HK-2 (cell line): ENCODE measurements at regions not wholly inside any gene's neighbourhood (a gene's known extent, or its start where the extent isn't known, plus 50 kb on each side); places are given as distances from the start of the nearest gene placed in this dataset.
"Not testable (repeated sequence)": the region's sequence is repeated elsewhere in the genome, so short reads cannot be mapped to it uniquely, and the experiment has no call there.

Experiments used
- DNase-seq: peaks from one replicate; pipeline ENCODE4 v3.0.0-alpha.2; 2018; ENCODE audit not compliant: unreplicated experiment

- no peak for DNase-seq
Observed at GRCh38 chr7:96561892-96562291, 147.8 kb downstream of the SEM1 start.

- no peak for DNase-seq
Observed at GRCh38 chr7:96558530-96558929, 151.1 kb downstream of the SEM1 start.

- no peak for DNase-seq
Observed at GRCh38 chr7:96558093-96558492, 151.6 kb downstream of the SEM1 start.

GRCh38 chr7:96557598-96557997 lies 152.0 kb downstream of the SEM1 start:
- not testable (repeated sequence) for DNase-seq

- DNase-seq: no peak
Observed at GRCh38 chr7:96548664-96549063, 161.0 kb downstream of the SEM1 start.

- DNase-seq: no peak
Observed at GRCh38 chr7:96547371-96547811, 162.3 kb downstream of the SEM1 start.

GRCh38 chr7:96546426-96546825 lies 163.2 kb downstream of the SEM1 start:
- no peak for DNase-seq

- no peak for DNase-seq
Observed at GRCh38 chr7:96539471-96539870, 170.2 kb downstream of the SEM1 start.

- DNase-seq: no peak
Observed at GRCh38 chr7:96538632-96539031, 171.0 kb downstream of the SEM1 start.

GRCh38 chr7:96534221-96534620 lies 175.4 kb downstream of the SEM1 start:
- DNase-seq: no peak

- DNase-seq: no peak
Observed at GRCh38 chr7:96532428-96532935, 177.2 kb downstream of the SEM1 start.

GRCh38 chr7:96531331-96531730 lies 178.3 kb downstream of the SEM1 start:
- no peak for DNase-seq

GRCh38 chr7:96530786-96531185 lies 178.9 kb downstream of the SEM1 start:
- no peak for DNase-seq

GRCh38 chr7:96527133-96527827 lies 182.4 kb downstream of the SEM1 start:
- DNase-seq: no peak

- DNase-seq: no peak
Observed at GRCh38 chr7:96526496-96526895, 183.2 kb downstream of the SEM1 start.

- no peak for DNase-seq
Observed at GRCh38 chr7:96521068-96521894, 188.4 kb downstream of the SEM1 start.

- no peak for DNase-seq
Observed at GRCh38 chr7:96508371-96508770, 186.5 kb upstream of the SLC25A13 start.

- no peak for DNase-seq
Observed at GRCh38 chr7:96503597-96503996, 181.7 kb upstream of the SLC25A13 start.

- no peak for DNase-seq
Observed at GRCh38 chr7:96501318-96501717, 179.4 kb upstream of the SLC25A13 start.

GRCh38 chr7:96499532-96499931 lies 177.6 kb upstream of the SLC25A13 start:
- no peak for DNase-seq

- DNase-seq: no peak
Observed at GRCh38 chr7:96497567-96497966, 175.7 kb upstream of the SLC25A13 start.

- no peak for DNase-seq
Observed at GRCh38 chr7:96495751-96496216, 173.9 kb upstream of the SLC25A13 start.

- no peak for DNase-seq
Observed at GRCh38 chr7:96486681-96487080, 164.8 kb upstream of the SLC25A13 start.
